HCT116 (cell line): ENCODE measurements at regions not wholly inside any gene's neighbourhood (a gene's known extent, or its start where the extent isn't known, plus 50 kb on each side); places are given as distances from the start of the nearest gene placed in this dataset.

ENCODE experiments used
- ATAC-seq: fragments of 200-7000 bp; cut with Tn5 transposase; 2 replicates; pipeline ENCODE4 v1.9.1; 2020; ENCODE audit warnings: mild to moderate bottlenecking, moderate library complexity
- BruUV-seq: library from RNA; stranded (reverse); fragments of 400-500 nt; replicated peaks from 2 replicates; lab custom pipeline; 2021; lab: Mats Ljungman, UMichigan
- CTCF ChIA-PET: fragments of 300-600 bp; sonication (Branson Sonifier 250); formaldehyde crosslinking; loops from one replicate; lab custom pipeline; 2021; ENCODE audit warnings: antibody characterized with exemption; lab: Charles Lee
- POLR2A ChIA-PET: fragments of 300-600, 350-600 bp; sonication (Branson Sonifier 250); formaldehyde crosslinking; loops from one replicate; lab custom pipeline; 2021; ENCODE audit warnings: antibody characterized with exemption; lab: Charles Lee
- RAD21 ChIA-PET, 2 experiments: fragments of 300-600 bp; sonication (Branson Sonifier 250); formaldehyde crosslinking; loops; one replicate each; lab custom pipeline; 2023; ENCODE audit warnings: low total read pairs in 2 of 2; ENCODE audit not compliant: uncharacterized antibody in 2 of 2, unreplicated experiment in 2 of 2, low non-redundant PET in 1 of 2; lab: Charles Lee
- DNase-seq: peaks from one replicate; pipeline ENCODE4 v3.0.0-alpha.2; 2010; ENCODE audit warnings: low read depth, low spot score
- H2AFZ ChIP-seq: fragments of 200-600 bp; shearing (Covaris generic), sonication (generic); 2 replicates; pipeline ENCODE4 v1.6.1; 2017; ENCODE audit warnings: low read depth, mixed run types, mixed read lengths, antibody characterized with exemption, low read length; ENCODE audit not compliant: poor library complexity, severe bottlenecking
- H3K27ac ChIP-seq: 2 replicates; pipeline ENCODE4 v1.5.1; 2012; ENCODE audit warnings: low read depth, low read length
- H3K27me3 ChIP-seq: fragments of 200-600 bp; sonication (generic); 2 replicates; pipeline ENCODE4 v1.6.1; 2016; ENCODE audit warnings: mixed run types, low read length, mixed read lengths; ENCODE audit not compliant: insufficient read depth
- H3K36me3 ChIP-seq, 2 experiments: fragments of 200-500 bp in 1 of 2; fragments of 200-600 bp in 1 of 2; sonication (Bioruptor generic) in 1 of 2; sonication (generic) in 1 of 2; 2 replicates each; pipeline versions ENCODE4 v1.5.1 to v1.6.1; 2014 to 2016; ENCODE audit warnings: low read length in 2 of 2, inconsistent platforms in 1 of 2, mixed read lengths in 1 of 2, mixed run types in 1 of 2; ENCODE audit not compliant: insufficient read depth in 2 of 2, control insufficient read depth in 1 of 2
- H3K4me1 ChIP-seq, 2 experiments: fragments of 200-600 bp in 1 of 2; sonication (generic) in 1 of 2; 2 replicates each; pipeline versions ENCODE4 v1.5.1 to v1.6.1; 2012 to 2017; ENCODE audit warnings: low read length in 2 of 2, inconsistent platforms in 1 of 2, mild to moderate bottlenecking in 1 of 2, mixed read lengths in 1 of 2, mixed run types in 1 of 2, moderate library complexity in 1 of 2; ENCODE audit not compliant: insufficient read depth in 2 of 2, control insufficient read depth in 1 of 2
- H3K4me2 ChIP-seq: fragments of 200-600 bp; sonication (generic); 2 replicates; pipeline ENCODE4 v1.6.1; 2017; ENCODE audit warnings: mixed run types, low read length, mixed read lengths
- H3K4me3 ChIP-seq, 2 experiments: fragments of 200-600 bp in 1 of 2; sonication (generic) in 1 of 2; replicated peaks in 1 of 2; 2 replicates each; pipeline ENCODE4 v1.5.1; 2011 to 2016; ENCODE audit warnings: low read length in 2 of 2, control low read depth in 1 of 2, low read depth in 1 of 2, mild to moderate bottlenecking in 1 of 2, mixed read lengths in 1 of 2, mixed run types in 1 of 2
- H3K79me2 ChIP-seq: fragments of 200-600 bp; sonication (generic); 2 replicates; pipeline ENCODE4 v1.6.1; 2017; ENCODE audit warnings: mild to moderate bottlenecking, mixed run types, low read length, moderate library complexity, mixed read lengths; ENCODE audit not compliant: insufficient read depth
- H3K9ac ChIP-seq: fragments of 200-600 bp; sonication (generic); 2 replicates; pipeline ENCODE4 v1.6.1; 2016; ENCODE audit warnings: low read length, mixed read lengths
- H3K9me2 ChIP-seq: fragments of 200-600 bp; sonication (generic), shearing (Covaris generic); 2 replicates; pipeline ENCODE4 v1.6.1; 2017; ENCODE audit warnings: mixed run types, mild to moderate bottlenecking, moderate library complexity; ENCODE audit not compliant: insufficient read depth
- H3K9me3 ChIP-seq, 2 experiments: fragments of 200-500 bp in 1 of 2; fragments of 200-600 bp in 1 of 2; sonication (Bioruptor generic) in 1 of 2; sonication (generic) in 1 of 2; 2 replicates each; pipeline ENCODE4 v1.6.1; 2014 to 2017; ENCODE audit warnings: low read length in 2 of 2, mixed read lengths in 2 of 2, inconsistent platforms in 1 of 2, low read depth in 1 of 2, mild to moderate bottlenecking in 1 of 2, mixed run types in 1 of 2, moderate library complexity in 1 of 2; ENCODE audit not compliant: control insufficient read depth in 1 of 2, insufficient read depth in 1 of 2
- H4K20me1 ChIP-seq: fragments of 200-600 bp; sonication (generic), shearing (Covaris generic); 2 replicates; pipeline ENCODE4 v1.6.1; 2017; ENCODE audit warnings: mixed run types, mild to moderate bottlenecking, moderate library complexity; ENCODE audit not compliant: insufficient read depth
- ATF3 ChIP-seq: IDR thresholded peaks from 2 replicates; pipeline ENCODE4 v1.6.1; 2012
- CEBPB ChIP-seq: IDR thresholded peaks from 2 replicates; pipeline ENCODE4 v1.6.1; 2012; ENCODE audit warnings: low read depth
- ELF1 ChIP-seq: IDR thresholded peaks from 2 replicates; pipeline ENCODE4 v1.6.1; 2012; ENCODE audit warnings: low read depth, borderline replicate concordance
- JUND ChIP-seq: IDR thresholded peaks from 2 replicates; pipeline ENCODE4 v1.6.1; 2012
- POLR2A ChIP-seq: IDR thresholded peaks from 2 replicates; pipeline ENCODE4 v1.7.0; 2011; ENCODE audit warnings: borderline replicate concordance; ENCODE audit not compliant: insufficient read depth, insufficient read length; ENCODE audit errors: extremely low read depth
- ZFX ChIP-seq: fragments of 450-650 bp; IDR thresholded peaks from 2 replicates; pipeline ENCODE4 v1.6.1; 2017
- intact Hi-C: fragments of 100-400 bp; cut with micrococcal nuclease; formaldehyde crosslinking; loops from 2 replicates; pipeline ENCODE4 v1.10.0; 2022

GRCh38 chr1:187038784-187039183 is 210.0 kb downstream of the PLA2G4A start:
- POLR2A ChIA-PET = no interaction called here
- no TSS peak for BruUV-seq
- H4K20me1 ChIP-seq = no peaks in the 10 kb centered on the region
- DNase-seq (peak; percentile 6), ATAC-seq (no peak)
- H2AFZ ChIP-seq = no peak overlapping the region
- CTCF ChIA-PET = no interaction called here
- no peaks in the 10 kb centered on the region for H3K36me3 ChIP-seq
- H3K9me3 ChIP-seq = no peaks in the 10 kb centered on the region
- no peak overlapping the region for H3K4me3 ChIP-seq
- no peaks in the 10 kb centered on the region for H3K9me2 ChIP-seq
- H3K4me2 ChIP-seq = no peak overlapping the region
- RAD21 ChIA-PET = no interaction called here
- intact Hi-C loops = no loop called here
- no peaks in the 10 kb centered on the region for H3K27me3 ChIP-seq
- no peaks in the 10 kb centered on the region for H3K4me1 ChIP-seq
- H3K27ac ChIP-seq = no peak overlapping the region
- no peak overlapping the region for H3K9ac ChIP-seq
- no peaks in the 10 kb centered on the region for H3K79me2 ChIP-seq
- TF ChIP-seq ELF1 (no peak), CEBPB (0 out of 2 replicates have a peak, but pooled peaks have one; percentile 16), JUND (0 out of 2 replicates have a peak, but pooled peaks have one; percentile 7)

GRCh38 chr1:187041104-187041503 is 212.4 kb downstream of the PLA2G4A start:
- ChIA-PET RAD21 (no interaction called here), CTCF (no interaction called here), POLR2A (no interaction called here)
- BruUV-seq = no TSS peak
- Histone ChIP-seq H3K27ac (no peak overlapping the region), H3K4me1 (no peaks in the 10 kb centered on the region), H3K4me3 (no peak overlapping the region), H3K9ac (no peak overlapping the region), H3K36me3 (no peaks in the 10 kb centered on the region), H3K27me3 (no peaks in the 10 kb centered on the region), H4K20me1 (no peaks in the 10 kb centered on the region), H3K79me2 (no peaks in the 10 kb centered on the region), H3K9me2 (no peaks in the 10 kb centered on the region), H2AFZ (peak overlapping the region; percentile 77), H3K4me2 (no peak overlapping the region), H3K9me3 (no peaks in the 10 kb centered on the region)
- DNase-seq (no peak), ATAC-seq (no peak)
- intact Hi-C loops = no loop called here
- TF ChIP-seq ZFX (no peak), POLR2A (no peak), ATF3 (no peak)
